AG09319 (cell line): ENCODE measurements at regions not wholly inside any gene's neighbourhood (a gene's known extent, or its start where the extent isn't known, plus 50 kb on each side); places are given as distances from the start of the nearest gene placed in this dataset.

Experiments
- DNase-seq: peaks from one replicate; pipeline ENCODE4 v3.0.0-alpha.2; 2010; ENCODE audit warnings: low read depth; ENCODE audit errors: extremely low read depth
- TF ChIP-seq, protein P1 (sequence below): IDR thresholded peaks from 2 replicates; pipeline ENCODE4 v1.5.1; 2011; ENCODE audit warnings: low read depth, mild to moderate bottlenecking, inconsistent platforms, low read length, moderate library complexity

DNA sequence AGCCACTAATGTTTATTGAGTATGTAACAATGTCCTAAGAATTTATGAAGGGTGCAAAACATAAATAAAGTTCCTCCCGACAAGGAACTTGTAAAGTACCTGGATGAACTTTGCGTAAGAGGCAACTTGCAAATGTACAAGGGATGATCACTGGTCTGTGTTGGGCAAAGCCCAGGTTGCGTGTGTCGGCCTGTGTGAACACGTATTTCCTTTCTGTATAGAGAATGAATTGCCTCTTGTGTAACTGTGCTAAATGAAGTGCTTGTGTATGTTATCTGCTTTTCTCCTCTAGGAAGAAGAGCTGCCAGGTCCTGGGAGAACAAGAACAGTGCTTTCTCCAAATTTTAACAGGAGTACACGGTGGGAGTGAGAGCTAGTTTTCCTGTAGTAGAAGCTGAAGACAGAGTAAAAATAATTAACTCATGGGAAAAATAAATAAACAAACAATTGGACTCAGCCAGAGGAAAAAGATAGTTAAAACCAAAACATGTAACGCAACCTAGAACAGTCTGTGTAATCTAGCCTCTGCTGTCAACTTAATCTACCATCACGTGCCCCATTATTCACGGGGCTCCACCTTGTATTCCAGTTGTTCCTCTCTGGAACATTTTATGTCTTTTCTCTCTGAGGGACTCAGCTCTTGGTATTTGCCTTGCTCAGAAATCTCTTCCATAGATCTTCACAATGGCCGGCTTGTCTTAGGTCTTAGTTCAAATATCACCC lies 83.7 kb upstream of the RASGRP1 start:
- no peak for DNase-seq
- TF ChIP-seq, protein P1, sequence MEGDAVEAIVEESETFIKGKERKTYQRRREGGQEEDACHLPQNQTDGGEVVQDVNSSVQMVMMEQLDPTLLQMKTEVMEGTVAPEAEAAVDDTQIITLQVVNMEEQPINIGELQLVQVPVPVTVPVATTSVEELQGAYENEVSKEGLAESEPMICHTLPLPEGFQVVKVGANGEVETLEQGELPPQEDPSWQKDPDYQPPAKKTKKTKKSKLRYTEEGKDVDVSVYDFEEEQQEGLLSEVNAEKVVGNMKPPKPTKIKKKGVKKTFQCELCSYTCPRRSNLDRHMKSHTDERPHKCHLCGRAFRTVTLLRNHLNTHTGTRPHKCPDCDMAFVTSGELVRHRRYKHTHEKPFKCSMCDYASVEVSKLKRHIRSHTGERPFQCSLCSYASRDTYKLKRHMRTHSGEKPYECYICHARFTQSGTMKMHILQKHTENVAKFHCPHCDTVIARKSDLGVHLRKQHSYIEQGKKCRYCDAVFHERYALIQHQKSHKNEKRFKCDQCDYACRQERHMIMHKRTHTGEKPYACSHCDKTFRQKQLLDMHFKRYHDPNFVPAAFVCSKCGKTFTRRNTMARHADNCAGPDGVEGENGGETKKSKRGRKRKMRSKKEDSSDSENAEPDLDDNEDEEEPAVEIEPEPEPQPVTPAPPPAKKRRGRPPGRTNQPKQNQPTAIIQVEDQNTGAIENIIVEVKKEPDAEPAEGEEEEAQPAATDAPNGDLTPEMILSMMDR = no peak

DNA sequence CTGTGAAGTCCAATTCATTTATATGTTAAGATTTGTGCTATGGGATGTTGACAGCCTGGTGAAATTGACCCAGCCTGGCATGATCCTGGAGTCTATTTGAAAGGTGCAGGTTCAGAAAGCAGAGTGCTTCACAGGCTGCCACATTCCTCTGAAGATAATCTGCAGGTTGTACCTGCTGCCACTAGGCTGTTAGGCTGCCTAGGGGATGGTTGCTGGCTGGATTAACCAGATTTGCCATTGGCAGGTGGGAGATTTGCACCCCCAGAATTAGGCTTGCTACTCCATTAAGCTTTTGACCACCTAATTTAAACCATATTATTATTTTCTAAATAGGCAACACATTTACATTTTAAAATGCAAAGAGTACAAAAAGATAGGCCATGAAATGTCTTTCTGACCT lies 85.8 kb upstream of the RASGRP1 start:
- TF ChIP-seq, protein P1 = no peak
- DNase-seq = no peak

DNA sequence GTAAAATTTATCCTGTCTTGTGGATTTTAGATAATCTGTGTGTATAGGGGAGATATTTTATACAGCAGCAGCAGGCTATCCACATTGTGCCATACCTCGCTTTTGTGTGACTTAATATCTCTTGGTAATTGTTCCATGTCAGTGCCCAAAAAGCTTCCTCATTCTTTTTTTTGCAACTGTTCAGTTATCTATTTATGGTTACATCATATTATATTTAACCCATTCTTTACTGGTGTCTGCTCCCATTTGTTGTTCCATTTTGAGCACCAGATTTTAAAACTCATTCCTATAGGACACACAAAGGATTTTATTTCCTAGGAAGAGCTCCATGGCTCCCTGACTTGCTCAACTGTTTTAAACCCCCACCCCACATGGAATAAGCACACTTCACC lies 86.3 kb upstream of the RASGRP1 start:
- no peak for DNase-seq
- TF ChIP-seq, protein P1 = no peak

DNA sequence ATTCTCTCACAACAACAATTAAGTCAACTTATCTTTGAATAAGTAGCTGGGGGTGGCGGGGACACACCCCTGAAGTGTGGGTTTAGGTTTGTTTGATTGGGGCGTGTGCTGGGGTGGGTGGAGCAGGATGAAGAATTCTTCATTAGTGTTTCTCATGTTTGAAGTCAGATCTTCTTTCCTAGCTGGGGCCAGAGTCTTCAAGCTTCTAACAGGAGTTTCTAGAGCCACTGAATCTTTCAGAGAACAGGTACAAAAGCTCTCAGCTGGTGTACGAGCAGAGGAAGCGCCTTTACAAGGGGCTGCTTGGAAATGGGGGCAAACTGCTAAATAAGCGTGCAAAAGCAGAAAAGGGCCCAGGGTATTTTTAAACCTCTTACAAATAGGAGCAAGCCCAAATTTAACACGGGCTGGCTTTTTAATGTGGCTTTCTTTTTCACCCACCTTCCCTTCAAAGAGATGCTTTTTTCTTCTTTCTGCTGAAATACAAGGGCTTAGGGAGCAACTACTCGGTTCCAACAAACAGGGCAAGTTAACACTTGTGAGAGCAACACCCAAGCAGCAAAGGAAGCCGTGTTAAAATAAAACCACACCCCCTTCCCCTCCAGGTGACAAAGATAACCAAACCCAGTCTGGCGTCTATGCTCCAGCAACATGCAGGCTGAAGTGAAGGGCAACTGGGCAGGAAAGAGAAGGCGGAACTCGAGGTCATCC lies 86.9 kb upstream of the RASGRP1 start:
- TF ChIP-seq, protein P1 = no peak
- no peak for DNase-seq

DNA sequence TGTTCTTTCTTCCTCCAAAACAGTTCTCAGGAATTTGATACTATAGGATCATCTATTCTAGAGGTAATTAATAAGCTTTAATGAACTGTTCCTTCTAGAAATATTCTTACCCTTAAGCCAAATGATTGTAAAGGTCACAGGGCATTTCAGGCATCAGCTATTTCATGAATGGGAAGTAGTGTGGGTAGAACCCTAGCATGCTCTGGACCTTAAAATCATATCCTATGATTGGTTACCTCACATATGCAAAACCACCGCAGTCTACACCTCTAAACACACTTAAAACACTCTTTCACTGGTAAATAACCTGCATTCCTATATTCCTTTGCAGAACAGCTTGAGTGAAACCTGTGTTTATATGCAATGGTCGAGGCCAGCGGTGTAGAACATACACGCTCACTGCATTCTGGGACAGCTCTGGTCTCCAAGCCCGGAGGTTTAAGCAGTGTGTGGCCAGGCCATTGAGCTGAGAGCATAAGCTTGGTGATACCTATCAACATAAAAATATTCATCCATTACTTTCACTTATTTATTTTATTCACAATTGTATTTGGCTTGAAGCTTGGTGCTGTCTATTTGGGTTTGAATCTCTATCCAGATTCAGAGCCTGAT lies 87.7 kb upstream of the RASGRP1 start:
- TF ChIP-seq, protein P1 = no peak
- no peak for DNase-seq

DNA sequence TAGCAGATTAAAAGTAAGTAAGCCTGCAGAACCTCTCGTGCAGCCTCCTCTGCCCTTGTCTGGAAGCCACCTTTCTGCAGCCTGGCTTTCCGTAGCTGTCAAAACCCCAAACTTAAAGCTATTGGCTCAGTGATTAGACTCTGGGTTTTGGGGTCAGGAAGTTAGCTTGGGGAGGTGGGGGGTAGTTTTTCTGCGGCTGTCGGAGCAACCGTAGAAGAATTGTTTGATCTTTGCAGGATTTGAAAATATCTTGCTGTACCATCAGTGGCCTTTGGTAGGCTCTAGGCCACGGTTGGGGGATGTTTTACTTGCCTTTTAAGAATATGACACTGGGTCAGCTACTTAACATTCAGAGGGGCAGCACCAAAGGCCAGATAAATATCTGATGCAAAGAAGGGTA lies 88.4 kb upstream of the RASGRP1 start:
- TF ChIP-seq, protein P1 = no peak

DNA sequence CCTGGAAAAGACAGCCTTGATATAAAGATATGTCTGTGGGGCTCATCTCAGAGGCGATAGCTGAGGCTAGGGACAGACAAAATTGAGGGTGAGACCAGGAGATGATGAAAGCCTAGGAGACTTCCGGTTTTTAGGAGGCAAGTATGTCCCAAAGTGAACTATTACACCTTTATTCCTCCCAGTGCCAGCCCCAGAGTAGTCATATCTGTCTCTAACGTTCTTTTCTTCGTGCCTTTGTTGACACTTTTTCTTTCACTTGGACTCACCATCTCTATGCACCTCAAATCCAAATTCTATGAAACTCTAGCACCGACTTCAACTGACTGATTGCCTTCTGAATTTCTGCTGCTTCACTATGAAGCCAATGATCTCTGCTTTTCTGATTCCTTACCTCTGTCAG lies 93.8 kb upstream of the RASGRP1 start:
- TF ChIP-seq, protein P1 = no peak
- DNase-seq = no peak

More for the DNA sequence above, 88.4 kb upstream of the RASGRP1 start:
- no peak for DNase-seq
